Endothelial cell (in vitro differentiated cells): ENCODE measurements at regions not wholly inside any gene's neighbourhood (a gene's known extent, or its start where the extent isn't known, plus 50 kb on each side); places are given as distances from the start of the nearest gene placed in this dataset.

ENCODE experiments used
- DNase-seq: peaks from one replicate; pipeline ENCODE4 v3.0.0; 2021; ENCODE audit warnings: low spot score
- H3K27ac Mint-ChIP-seq: one replicate; pipeline ENCODE4 v1.8.0; 2021; ENCODE audit warnings: mixed read lengths, inconsistent platforms; ENCODE audit not compliant: unreplicated experiment
- H3K27me3 Mint-ChIP-seq: one replicate; pipeline ENCODE4 v1.8.0; 2021; ENCODE audit warnings: mild to moderate bottlenecking, moderate library complexity, mixed read lengths, inconsistent platforms; ENCODE audit not compliant: unreplicated experiment
- H3K36me3 Mint-ChIP-seq: one replicate; pipeline ENCODE4 v1.8.0; 2021; ENCODE audit warnings: mild to moderate bottlenecking, low read depth, mixed read lengths, inconsistent platforms; ENCODE audit not compliant: unreplicated experiment
- H3K4me1 Mint-ChIP-seq: one replicate; pipeline ENCODE4 v1.8.0; 2021; ENCODE audit warnings: mild to moderate bottlenecking, mixed read lengths, inconsistent platforms; ENCODE audit not compliant: unreplicated experiment
- H3K4me3 Mint-ChIP-seq: one replicate; pipeline ENCODE4 v1.8.0; 2021; ENCODE audit warnings: mild to moderate bottlenecking, mixed read lengths, inconsistent platforms; ENCODE audit not compliant: unreplicated experiment
- H3K9me3 Mint-ChIP-seq: one replicate; pipeline ENCODE4 v1.8.0; 2021; ENCODE audit warnings: mixed read lengths, inconsistent platforms; ENCODE audit not compliant: unreplicated experiment
- CTCF ChIP-seq: fragments of 200-600 bp; sonication (generic); IDR thresholded peaks from one replicate; pipeline ENCODE4 v1.5.0; 2021; ENCODE audit warnings: antibody characterized with exemption; ENCODE audit not compliant: unreplicated experiment

GRCh38 chr14:40119765-40120164 is 687.5 kb upstream of the FBXO33 start:
- Mint-ChIP-seq H3K27me3 (no peaks in the 10 kb centered on the region), H3K27ac (no peak overlapping the region), H3K9me3 (no peaks in the 10 kb centered on the region), H3K36me3 (no peaks in the 10 kb centered on the region), H3K4me3 (no peak overlapping the region), H3K4me1 (no peaks in the 10 kb centered on the region)
- no peak for TF ChIP-seq CTCF
- no peak for DNase-seq

- H3K27ac Mint-ChIP-seq, result no peak overlapping the region
- TF ChIP-seq CTCF, result no peak
- no peaks in the 10 kb centered on the region for H3K36me3 Mint-ChIP-seq
- no peak overlapping the region for H3K4me3 Mint-ChIP-seq
- no peaks in the 10 kb centered on the region for H3K4me1 Mint-ChIP-seq
- no peaks in the 10 kb centered on the region for H3K27me3 Mint-ChIP-seq
- H3K9me3 Mint-ChIP-seq, result no peaks in the 10 kb centered on the region
- DNase-seq, result no peak
Measured at GRCh38 chr14:40119321-40119720, 687.1 kb upstream of the FBXO33 start.

GRCh38 chr14:40115583-40115982 is 683.4 kb upstream of the FBXO33 start:
- TF ChIP-seq CTCF, result no peak
- H3K27me3 Mint-ChIP-seq, result no peaks in the 10 kb centered on the region
- H3K27ac Mint-ChIP-seq, result no peak overlapping the region
- H3K4me3 Mint-ChIP-seq, result no peak overlapping the region
- H3K4me1 Mint-ChIP-seq, result no peaks in the 10 kb centered on the region
- no peak for DNase-seq
- no peaks in the 10 kb centered on the region for H3K36me3 Mint-ChIP-seq
- H3K9me3 Mint-ChIP-seq, result no peaks in the 10 kb centered on the region

- DNase-seq, result no peak
- no peak for TF ChIP-seq CTCF
- no peaks in the 10 kb centered on the region for H3K4me1 Mint-ChIP-seq
- H3K36me3 Mint-ChIP-seq, result no peaks in the 10 kb centered on the region
- no peak overlapping the region for H3K27ac Mint-ChIP-seq
- H3K9me3 Mint-ChIP-seq, result no peaks in the 10 kb centered on the region
- H3K4me3 Mint-ChIP-seq, result no peak overlapping the region
- no peaks in the 10 kb centered on the region for H3K27me3 Mint-ChIP-seq
Measured at GRCh38 chr14:40113671-40114070, 681.4 kb upstream of the FBXO33 start.

- H3K27me3 Mint-ChIP-seq, result peaks cover 2% of the 10 kb centered on the region
- no peak overlapping the region for H3K27ac Mint-ChIP-seq
- H3K9me3 Mint-ChIP-seq, result no peaks in the 10 kb centered on the region
- no peak for DNase-seq
- no peak for TF ChIP-seq CTCF
- H3K4me3 Mint-ChIP-seq, result no peak overlapping the region
- H3K4me1 Mint-ChIP-seq, result no peaks in the 10 kb centered on the region
- H3K36me3 Mint-ChIP-seq, result no peaks in the 10 kb centered on the region
Measured at GRCh38 chr14:40100544-40101196, 668.4 kb upstream of the FBXO33 start.
